ENCODE measurements at regions not wholly inside any gene's neighbourhood (a gene's known extent, or its start where the extent isn't known, plus 50 kb on each side); places are given as distances from the start of the nearest gene placed in this dataset.

- no peak overlapping the region for H3K4me3 ChIP-seq (ENCODE audit: low read length)
These were observed 201.5 kb downstream of the MTX2 start for GRCh38 chr2:176470713-176471112.

GRCh38 chr2:176471949-176472348, 202.7 kb downstream of the MTX2 start:
- H3K4me3 ChIP-seq (ENCODE audit: low read length), result no peak overlapping the region
- no peak for TF ChIP-seq ZNF274 (IDR thresholded peaks at IDR 0.05; ENCODE audit: low read depth, low read length)

More at GRCh38 chr2:176470713-176471112, 201.5 kb downstream of the MTX2 start:
- TF ChIP-seq ZNF274 (IDR thresholded peaks at IDR 0.05; ENCODE audit: low read depth, low read length), result no peak

- no peak for TF ChIP-seq ZNF274 (IDR thresholded peaks at IDR 0.05; ENCODE audit: low read depth, low read length)
- H3K4me3 ChIP-seq (ENCODE audit: low read length), result no peak overlapping the region
These were observed 203.9 kb downstream of the MTX2 start for GRCh38 chr2:176473177-176473576.

- H3K4me3 ChIP-seq (ENCODE audit: low read length), result no peak overlapping the region
- no peak for TF ChIP-seq ZNF274 (IDR thresholded peaks at IDR 0.05; ENCODE audit: low read depth, low read length)
These were observed 204.6 kb downstream of the MTX2 start for GRCh38 chr2:176473851-176474250.

- no peak for TF ChIP-seq ZNF274 (IDR thresholded peaks at IDR 0.05; ENCODE audit: low read depth, low read length)
- H3K4me3 ChIP-seq (ENCODE audit: low read length), result no peak overlapping the region
These were observed 208.1 kb downstream of the MTX2 start for GRCh38 chr2:176477336-176477735.

- no peak overlapping the region for H3K4me3 ChIP-seq (ENCODE audit: low read length)
- TF ChIP-seq ZNF274 (IDR thresholded peaks at IDR 0.05; ENCODE audit: low read depth, low read length), result no peak
These were observed 210.7 kb downstream of the MTX2 start for GRCh38 chr2:176479961-176480360.

GRCh38 chr2:176482107-176482506, 212.9 kb downstream of the MTX2 start:
- H3K4me3 ChIP-seq (ENCODE audit: low read length), result no peak overlapping the region
- no peak for TF ChIP-seq ZNF274 (IDR thresholded peaks at IDR 0.05; ENCODE audit: low read depth, low read length)

GRCh38 chr2:176483476-176483875, 214.2 kb downstream of the MTX2 start:
- no peak for TF ChIP-seq ZNF274 (IDR thresholded peaks at IDR 0.05; ENCODE audit: low read depth, low read length)
- no peak overlapping the region for H3K4me3 ChIP-seq (ENCODE audit: low read length)

- no peak for TF ChIP-seq ZNF274 (IDR thresholded peaks at IDR 0.05; ENCODE audit: low read depth, low read length)
- no peak overlapping the region for H3K4me3 ChIP-seq (ENCODE audit: low read length)
These were observed 214.8 kb downstream of the MTX2 start for GRCh38 chr2:176483901-176484568.

- H3K4me3 ChIP-seq (ENCODE audit: low read length), result no peak overlapping the region
- no peak for TF ChIP-seq ZNF274 (IDR thresholded peaks at IDR 0.05; ENCODE audit: low read depth, low read length)
These were observed 215.6 kb downstream of the MTX2 start for GRCh38 chr2:176484838-176485237.

GRCh38 chr2:176488431-176488830, 219.2 kb downstream of the MTX2 start:
- H3K4me3 ChIP-seq (ENCODE audit: low read length), result no peak overlapping the region
- TF ChIP-seq ZNF274 (IDR thresholded peaks at IDR 0.05; ENCODE audit: low read depth, low read length), result no peak

GRCh38 chr2:176490061-176490861, 221.0 kb downstream of the MTX2 start:
- no peak overlapping the region for H3K4me3 ChIP-seq (ENCODE audit: low read length)
- no peak for TF ChIP-seq ZNF274 (IDR thresholded peaks at IDR 0.05; ENCODE audit: low read depth, low read length)

- no peak overlapping the region for H3K4me3 ChIP-seq (ENCODE audit: low read length)
- TF ChIP-seq ZNF274 (IDR thresholded peaks at IDR 0.05; ENCODE audit: low read depth, low read length), result no peak
These were observed 222.1 kb downstream of the MTX2 start for GRCh38 chr2:176491172-176491904.

GRCh38 chr2:176492583-176492982, 223.3 kb downstream of the MTX2 start:
- no peak for TF ChIP-seq ZNF274 (IDR thresholded peaks at IDR 0.05; ENCODE audit: low read depth, low read length)

More at GRCh38 chr2:176492583-176492982, 223.3 kb downstream of the MTX2 start:
- H3K4me3 ChIP-seq (ENCODE audit: low read length), result no peak overlapping the region

All from GM08714 (cell line).